Nucleus accumbens (tissue), 56 donors: ENCODE measurements at regions not wholly inside any gene's neighbourhood (a gene's known extent, or its start where the extent isn't known, plus 50 kb on each side); places are given as distances from the start of the nearest gene placed in this dataset.
"Not testable (repeated sequence)": the region's sequence is repeated elsewhere in the genome, so short reads cannot be mapped to it uniquely, and the experiment has no call there.

Source experiments
- DNase-seq, 56 donors: peaks; one replicate each; lab custom pipeline; 2025; lab: John Stamatoyannopoulos, UW

DNA sequence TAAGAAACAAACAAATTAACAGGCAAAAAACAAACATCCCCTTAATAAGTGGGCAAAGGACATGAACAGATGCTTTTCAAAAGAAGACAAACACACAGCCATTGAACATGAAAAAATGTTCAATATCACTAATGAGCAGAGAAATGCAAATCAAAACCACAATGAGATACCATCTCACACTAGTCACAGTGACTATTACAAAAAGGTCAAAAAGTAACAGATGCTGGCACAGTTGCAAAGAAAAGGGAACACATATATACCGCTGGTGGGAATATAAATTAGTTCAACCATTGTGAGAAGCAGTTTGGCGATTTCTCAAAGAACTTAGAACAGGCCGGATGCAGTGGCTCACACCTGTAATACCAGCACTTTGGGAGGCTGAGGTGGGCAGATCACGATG lies 146.1 kb upstream of the NEIL3 start:
- DNase-seq, result no peak

DNA sequence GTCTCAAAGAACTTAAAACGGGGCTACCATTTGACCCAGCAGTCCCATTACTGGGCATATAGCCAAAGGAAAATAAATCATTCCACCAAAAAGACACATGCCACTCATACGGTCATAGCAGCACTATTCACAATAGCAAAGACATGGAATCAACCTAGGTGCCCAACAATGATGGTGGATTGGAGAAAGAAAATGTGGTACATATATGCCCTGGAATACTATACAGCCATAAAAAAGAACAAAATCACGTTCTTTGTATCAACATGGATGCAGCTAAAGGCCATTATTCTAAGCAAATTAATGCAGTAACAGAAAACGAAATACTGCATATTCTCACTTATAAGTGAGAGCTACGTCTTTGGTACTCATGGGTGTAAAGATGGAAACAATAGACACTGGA lies 138.1 kb upstream of the NEIL3 start:
- DNase-seq, result no peak

- DNase-seq, result no peak
These were observed 134.2 kb upstream of the NEIL3 start for GRCh38 chr4:177175473-177175872.

DNA sequence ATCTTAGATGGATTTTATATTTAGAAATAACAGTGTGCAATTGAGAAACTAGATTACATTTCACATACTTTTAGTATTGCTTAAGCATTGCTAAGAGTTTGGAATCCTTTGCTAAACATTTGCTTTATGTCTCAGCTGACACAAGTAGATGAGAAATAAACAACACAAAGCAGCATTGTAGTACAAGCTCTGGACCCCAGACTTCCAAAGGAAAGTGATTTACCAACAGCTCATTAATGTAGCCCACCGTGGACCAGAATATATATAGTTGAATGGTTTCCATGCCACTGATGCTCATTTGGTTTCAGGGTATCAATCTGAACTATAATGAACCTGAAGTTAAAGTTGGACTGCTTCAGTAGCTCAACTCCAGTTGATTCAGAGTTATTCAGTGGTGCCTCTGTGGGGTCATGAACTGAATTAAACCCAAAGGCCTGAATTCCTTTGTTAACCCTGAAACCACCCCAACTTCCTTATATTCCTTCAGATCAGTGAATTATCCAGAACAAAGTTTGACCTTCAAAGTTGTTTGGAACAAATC lies 132.1 kb upstream of the NEIL3 start:
- DNase-seq, result no peak

GRCh38 chr4:177178246-177178645 lies 131.4 kb upstream of the NEIL3 start:
- no peak for DNase-seq

GRCh38 chr4:177182166-177182565 lies 127.5 kb upstream of the NEIL3 start:
- DNase-seq, result no peak

DNA sequence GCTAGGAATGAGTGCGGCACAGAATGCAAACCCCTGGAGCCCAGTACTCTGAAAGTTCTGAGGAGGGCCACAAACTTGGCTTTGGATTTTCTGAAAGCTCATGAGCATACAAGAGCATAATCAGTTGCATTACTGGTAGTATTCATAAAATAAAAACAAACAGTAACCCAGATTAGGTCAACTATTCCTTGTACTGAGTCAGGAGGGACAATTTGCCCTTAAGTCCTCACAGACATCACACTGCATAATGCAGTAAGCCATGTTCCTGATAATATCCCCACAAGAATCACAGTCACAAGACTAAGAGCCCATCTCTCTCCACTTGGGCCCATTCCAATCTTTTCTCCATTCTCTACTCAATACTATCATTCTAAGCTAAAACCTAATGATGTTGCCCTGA lies 126.9 kb upstream of the NEIL3 start:
- no peak for DNase-seq

DNA sequence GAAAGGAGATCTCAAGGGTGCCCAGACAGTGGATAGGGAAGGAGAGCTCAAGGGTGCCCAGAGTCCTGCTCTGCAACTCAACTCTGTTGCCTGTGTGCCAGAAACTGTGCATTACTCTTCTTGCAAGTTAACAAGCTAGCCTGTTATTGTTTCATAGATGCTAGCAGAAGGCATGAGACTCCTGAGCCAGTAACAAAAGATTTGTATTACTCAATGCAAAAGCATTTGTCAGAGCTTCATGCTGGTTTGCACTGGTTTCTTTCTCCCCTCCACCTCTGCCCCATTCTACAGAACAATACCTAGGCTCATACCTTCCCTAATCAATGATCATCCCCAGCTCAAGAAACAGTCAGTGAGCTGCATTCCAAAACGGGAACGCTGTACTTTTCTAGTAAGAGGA lies 124.5 kb upstream of the NEIL3 start:
- no peak for DNase-seq

GRCh38 chr4:177185579-177185978 lies 124.1 kb upstream of the NEIL3 start:
- no peak for DNase-seq

DNA sequence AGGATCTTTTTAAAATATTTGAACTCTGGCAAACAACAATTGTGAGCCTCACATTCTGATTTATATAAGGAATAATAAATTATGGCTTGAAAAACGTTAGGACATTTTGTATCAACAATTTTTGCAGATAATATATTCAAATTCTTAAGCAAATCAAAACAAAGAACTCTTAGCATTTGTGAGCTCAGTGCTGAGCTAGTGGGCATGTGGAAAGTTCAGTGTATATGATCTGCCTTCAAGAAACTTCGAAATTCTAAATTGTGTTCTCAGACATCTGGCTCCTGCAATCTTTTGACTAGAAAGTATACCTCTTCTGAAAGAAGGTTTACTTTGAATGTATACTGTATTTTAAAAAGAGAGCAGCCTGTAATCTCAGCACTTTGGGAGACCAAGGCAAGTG lies 122.3 kb upstream of the NEIL3 start:
- DNase-seq, result no peak

- no peak for DNase-seq
These were observed 118.6 kb upstream of the NEIL3 start for GRCh38 chr4:177190995-177191580.

GRCh38 chr4:177191586-177191985 lies 118.1 kb upstream of the NEIL3 start:
- DNase-seq, result no peak

DNA sequence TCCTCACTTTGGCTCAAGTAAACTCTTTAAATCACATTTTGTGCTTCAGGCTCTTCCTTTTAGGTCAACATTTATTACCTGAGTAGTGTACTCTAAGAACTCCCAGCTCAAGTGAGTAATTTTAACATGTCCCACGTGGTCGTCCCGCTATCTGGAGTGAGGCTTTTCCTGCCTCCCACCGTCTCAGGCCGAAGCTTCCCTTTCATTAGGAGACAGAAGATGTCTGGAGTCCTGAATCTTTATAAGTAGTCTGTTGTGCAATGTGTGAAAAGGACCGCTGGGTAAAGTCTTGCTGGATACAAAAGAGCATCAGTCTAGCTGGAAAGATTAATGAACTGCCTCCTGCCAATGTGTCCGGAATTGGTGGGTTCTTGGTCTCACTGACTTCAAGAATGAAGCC lies 117.7 kb upstream of the NEIL3 start:
- DNase-seq, result no peak

GRCh38 chr4:177193024-177193715 lies 116.5 kb upstream of the NEIL3 start:
- DNase-seq, result not testable (repeated sequence)

- no peak for DNase-seq
These were observed 114.8 kb upstream of the NEIL3 start for GRCh38 chr4:177194906-177195305.

- DNase-seq, result no peak
These were observed 113.1 kb upstream of the NEIL3 start for GRCh38 chr4:177196615-177197014.

- DNase-seq, result no peak
These were observed 108.1 kb upstream of the NEIL3 start for GRCh38 chr4:177201614-177202013.

DNA sequence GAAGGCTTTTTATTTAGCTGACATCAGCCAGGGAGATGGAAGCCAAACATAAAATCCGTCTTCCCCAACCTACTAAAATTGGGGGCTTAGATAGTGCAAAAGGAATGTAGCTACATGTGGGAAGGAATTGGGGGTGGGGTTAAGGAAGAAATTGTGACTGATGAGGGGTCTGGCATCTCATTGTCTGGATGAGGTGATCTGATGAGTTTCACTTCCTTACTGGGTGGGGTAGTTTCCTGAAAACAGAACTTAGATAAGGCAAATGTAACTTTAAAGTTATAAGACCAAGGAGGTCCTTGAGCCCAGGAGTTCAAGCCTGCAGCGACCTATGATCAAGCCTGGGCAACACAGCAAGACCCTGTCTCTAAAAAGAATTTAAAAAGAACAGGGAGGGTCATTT lies 105.5 kb upstream of the NEIL3 start:
- no peak for DNase-seq

DNA sequence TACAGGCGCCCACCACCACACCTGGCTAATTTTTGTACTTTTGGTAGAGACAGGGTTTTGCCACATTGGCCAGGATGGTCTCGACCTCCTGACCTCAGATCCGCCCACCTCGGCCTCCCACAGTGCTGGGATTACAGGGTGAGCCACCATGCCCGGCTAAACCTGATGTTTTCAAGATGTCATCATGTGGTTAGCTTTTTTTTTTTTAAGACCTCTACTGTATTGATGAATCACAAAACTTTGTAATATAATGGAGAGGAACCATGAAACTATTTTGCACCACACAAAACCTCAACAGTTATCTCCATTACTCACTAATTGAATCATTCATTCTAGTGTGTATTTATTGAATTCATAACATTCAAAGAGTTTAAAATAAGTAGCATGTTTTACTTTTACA lies 94.7 kb upstream of the NEIL3 start:
- DNase-seq, result no peak

- DNase-seq, result no peak
These were observed 89.3 kb upstream of the NEIL3 start for GRCh38 chr4:177220376-177220775.

DNA sequence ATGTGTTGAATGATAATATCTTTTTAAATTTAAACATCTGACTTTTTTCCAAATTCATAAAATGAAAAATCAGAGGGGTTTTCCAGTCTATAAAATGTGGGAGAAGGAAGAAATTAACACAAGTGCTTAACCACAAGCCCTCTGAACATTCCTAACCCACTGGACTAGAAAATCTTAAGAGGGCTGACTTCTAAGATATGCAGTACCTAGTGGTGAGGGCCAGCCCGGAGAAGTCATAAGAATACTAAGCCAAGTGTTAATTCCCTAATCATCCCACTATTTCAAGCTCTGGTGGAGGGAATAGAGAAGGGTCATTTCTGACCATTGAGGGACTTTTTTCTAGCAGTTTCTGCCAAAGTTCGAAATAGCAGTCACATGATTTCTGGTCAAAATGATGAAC lies 86.9 kb upstream of the NEIL3 start:
- no peak for DNase-seq

DNA sequence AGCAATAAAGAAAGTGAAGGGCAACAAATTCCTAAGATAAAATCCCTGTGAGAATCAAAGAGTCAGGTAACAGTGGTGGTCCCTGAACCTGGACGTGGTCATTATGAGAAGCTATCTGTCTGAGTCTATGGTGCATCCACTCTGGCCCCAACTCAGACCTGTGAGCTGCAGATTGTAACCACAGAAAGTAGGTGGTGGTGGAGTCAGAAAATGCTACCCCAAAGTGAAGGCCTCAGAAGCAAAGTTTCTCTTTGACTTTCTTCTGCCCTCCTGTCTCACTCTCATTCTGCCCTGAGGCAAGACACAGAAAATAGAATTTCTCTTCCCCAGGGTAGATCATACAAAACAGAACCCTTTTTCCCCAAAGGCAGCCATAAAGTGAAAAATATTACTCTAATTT lies 84.1 kb upstream of the NEIL3 start:
- DNase-seq, result no peak

DNA sequence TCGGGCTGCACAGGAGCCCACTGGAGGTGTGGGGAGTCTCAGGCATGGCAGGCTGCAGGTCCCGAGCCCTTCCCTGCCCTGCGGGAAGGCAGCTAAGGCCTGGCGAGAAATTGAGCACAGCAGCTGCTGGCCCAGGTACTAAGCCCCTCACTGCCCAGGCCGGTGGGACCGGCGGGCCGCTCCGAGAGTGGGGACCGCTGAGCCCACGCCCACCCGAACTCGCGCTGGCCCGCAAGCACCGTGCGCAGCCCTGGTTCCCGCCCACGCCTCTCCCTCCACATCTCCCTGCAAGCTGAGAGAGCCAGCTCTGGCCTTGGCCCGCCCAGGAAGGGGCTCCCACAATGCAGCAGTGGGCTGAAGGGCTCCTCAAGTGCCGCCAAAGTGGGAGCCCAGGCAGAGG lies 82.0 kb upstream of the NEIL3 start:
- no peak for DNase-seq
